Right hindlimb (tissue), 1 donor: ENCODE measurements at regions not wholly inside any gene's neighbourhood (a gene's known extent, or its start where the extent isn't known, plus 50 kb on each side); places are given as distances from the start of the nearest gene placed in this dataset.

Experiments used
- DNase-seq: peaks from one replicate; pipeline ENCODE4 v3.0.0-alpha.2; 2018

GRCh38 chr2:20150110-20150706 is 74.7 kb downstream of the SDC1 start:
- DNase-seq = no peak

GRCh38 chr2:20149703-20150030 is 75.3 kb downstream of the SDC1 start:
- no peak for DNase-seq

GRCh38 chr2:20148923-20149702 is 75.8 kb downstream of the SDC1 start:
- peak; percentile 22 for DNase-seq

DNA sequence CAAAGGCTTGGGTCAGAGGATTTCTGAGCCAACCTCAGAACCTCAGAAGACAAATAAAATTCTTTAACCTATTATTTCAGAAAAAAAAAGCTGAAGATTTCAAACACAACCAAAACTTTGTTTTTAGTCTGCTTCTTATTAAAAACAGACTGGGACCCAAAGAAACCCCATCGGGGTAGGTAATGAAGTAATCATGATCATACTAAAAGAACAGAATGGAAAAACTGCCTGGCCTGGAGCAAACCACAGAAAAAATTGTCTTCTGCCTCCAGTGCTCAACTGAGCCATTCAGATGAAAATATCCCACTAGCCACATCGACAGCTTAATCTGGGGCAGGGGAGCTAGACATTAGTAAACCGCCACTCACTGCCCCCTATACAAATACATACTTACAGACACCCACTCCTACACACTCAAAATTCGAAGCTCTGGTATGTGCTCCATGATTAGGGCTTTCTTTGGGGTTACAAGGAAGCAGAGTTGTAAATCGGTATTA is 76.5 kb downstream of the SDC1 start:
- DNase-seq = no peak

DNA sequence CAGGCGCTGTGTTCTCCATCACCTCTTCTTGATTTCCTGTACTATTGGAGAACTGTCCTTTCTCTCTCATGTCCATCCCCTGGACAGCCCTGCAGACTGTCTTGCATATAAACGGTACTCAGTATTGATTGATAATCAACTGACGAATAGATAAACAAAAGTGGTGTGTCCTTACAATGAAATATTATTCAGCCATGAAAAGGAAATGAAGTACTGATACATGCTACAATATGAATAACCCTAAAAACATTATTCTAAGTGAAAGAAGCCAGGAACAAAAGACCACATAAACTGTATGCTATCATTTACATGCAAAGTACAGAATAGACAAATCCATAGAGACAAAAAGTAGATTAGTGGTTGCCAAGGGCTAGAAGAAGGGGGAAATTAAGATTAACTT is 77.6 kb downstream of the SDC1 start:
- no peak for DNase-seq

GRCh38 chr2:20146401-20146800 is 78.5 kb downstream of the SDC1 start:
- DNase-seq = no peak

- no peak for DNase-seq
Measured at GRCh38 chr2:20145497-20146193, 79.3 kb downstream of the SDC1 start.

DNA sequence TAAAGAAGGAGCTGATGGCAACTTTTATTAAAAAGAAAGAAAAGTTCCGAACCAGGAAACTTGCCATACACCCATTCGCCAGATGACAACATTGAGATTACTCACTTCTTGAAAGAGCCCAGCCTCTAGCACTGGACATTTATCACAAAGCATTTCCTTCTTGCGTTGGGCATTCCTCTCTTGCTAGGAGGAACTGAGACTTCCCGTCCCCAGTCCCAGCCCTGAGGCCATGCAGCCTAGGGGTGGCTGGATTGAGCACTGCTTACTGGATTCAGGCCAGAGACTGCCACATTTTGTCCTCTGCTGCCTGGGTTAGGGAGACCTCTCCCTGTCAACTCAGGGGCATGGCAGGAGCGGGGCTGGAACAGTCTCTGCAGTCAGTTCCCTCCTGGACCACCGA is 80.1 kb downstream of the SDC1 start:
- no peak for DNase-seq

GRCh38 chr2:20144196-20144595 is 80.7 kb downstream of the SDC1 start:
- DNase-seq = no peak

GRCh38 chr2:20143263-20143662 is 81.7 kb downstream of the SDC1 start:
- DNase-seq = peak; percentile 12

- no peak for DNase-seq
Measured at GRCh38 chr2:20141806-20142205, 83.1 kb downstream of the SDC1 start.

DNA sequence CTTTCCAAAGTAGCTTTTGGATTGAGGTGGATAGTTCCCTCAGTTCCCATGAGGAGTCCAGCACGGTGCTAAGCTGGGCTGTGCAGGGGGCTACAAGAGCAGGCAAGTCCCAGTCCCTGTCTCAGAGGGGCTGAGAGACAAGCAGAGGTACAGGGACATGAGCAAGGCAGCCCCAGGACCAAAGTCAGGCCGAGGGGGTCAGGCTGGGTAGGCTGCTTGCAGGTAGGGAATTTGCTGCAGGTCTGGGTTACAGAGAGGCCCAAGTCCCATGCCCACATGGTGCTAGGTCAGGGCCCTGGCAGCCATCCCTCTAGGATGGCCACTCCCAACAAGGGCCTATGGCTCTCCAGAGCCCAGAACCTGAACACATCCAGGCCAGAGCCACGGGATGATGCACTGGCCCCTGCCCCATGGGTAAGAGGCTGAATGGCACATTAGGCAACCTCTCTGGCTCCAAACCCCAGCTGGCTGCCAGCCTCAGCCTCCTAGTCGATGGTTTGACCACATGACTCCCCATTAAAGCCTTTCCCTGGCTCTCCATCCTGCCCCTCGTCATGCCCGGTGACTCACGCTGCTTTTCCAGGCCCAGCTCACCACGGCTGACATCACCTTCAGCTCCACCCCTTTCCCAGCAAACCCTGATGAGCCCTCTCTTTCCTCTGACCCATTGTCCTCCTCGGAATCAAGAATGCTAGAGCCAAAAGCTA is 83.7 kb downstream of the SDC1 start:
- peak; percentile 43 for DNase-seq

DNA sequence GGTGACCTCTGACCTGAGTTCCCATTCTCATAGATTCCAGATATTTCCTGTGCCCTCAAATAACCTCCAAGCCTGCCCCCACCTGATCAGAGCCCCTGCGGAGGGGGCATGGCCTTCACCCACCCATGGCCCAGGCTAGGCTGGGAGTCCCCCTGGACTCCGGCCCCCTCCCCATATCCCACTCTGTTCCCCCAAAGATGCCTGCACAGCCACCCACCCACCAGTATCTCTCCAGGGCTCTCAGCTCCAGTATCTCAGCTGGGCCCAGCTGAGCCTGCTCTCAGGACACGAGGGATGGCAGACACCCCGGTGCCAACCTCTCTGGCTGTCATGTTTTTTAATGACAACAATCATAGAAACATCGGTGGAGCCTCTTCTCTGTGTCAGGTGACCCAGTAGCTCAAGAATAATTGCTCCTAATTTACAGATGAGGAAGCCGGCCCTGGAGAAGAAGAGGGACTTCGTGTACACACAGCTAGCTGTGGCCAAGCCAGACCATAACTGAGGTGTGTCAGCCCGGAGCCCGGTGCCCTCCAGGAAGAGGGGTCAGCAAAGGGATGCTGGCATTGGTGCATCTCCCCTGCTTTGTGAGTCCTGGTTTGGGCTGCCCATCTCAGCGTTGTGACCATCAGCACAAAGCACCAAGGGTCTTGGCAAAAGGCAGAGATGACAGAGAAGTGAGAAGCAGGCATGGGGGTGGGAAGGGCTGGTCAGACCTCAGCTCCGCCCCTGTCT is 84.4 kb downstream of the SDC1 start:
- DNase-seq = no peak

- no peak for DNase-seq
Measured at GRCh38 chr2:20139407-20140172, 85.3 kb downstream of the SDC1 start.

DNA sequence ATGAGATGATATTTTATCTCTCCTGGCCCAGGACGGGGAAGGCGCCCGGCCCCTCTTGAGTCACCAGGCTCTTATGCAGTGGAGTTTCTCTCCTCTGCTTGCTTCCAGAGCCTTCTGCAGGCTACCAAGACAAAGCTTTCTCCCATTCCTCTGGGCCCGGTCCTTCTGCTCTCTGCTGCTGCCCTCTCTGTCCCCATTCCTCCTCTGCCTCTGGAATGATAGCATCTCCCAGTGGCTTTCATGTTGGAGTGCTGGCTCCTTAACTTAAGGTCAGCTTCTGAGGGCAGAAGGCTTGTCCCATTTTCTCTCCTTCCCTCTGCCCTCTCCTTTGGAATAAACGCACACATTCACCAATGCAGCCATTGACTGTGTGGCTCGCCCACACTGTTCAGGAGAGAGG is 86.2 kb downstream of the SDC1 start:
- no peak for DNase-seq

DNA sequence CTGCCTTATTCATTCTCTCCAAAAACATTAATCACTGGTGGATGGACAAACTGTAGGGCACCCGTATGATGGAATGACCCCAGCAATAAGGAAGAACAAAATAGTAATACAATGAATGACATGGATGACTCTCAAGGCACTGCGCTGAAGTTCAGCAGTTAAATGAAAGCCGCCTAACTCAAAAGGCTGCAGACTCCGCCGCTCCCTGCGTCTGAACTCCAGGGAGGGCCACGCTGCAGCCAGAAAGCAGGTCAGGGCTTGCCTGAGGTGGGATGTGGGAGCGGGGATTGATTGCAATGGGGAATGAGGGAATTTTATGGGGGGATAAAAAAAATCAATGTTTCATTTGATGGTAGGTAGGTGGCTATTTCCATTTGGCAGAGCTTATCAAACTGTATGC is 86.5 kb upstream of the LAPTM4A start:
- no peak for DNase-seq

- DNase-seq = no peak
Measured at GRCh38 chr2:20137131-20137571, 85.7 kb upstream of the LAPTM4A start.

GRCh38 chr2:20136149-20136548 is 84.7 kb upstream of the LAPTM4A start:
- no peak for DNase-seq

DNA sequence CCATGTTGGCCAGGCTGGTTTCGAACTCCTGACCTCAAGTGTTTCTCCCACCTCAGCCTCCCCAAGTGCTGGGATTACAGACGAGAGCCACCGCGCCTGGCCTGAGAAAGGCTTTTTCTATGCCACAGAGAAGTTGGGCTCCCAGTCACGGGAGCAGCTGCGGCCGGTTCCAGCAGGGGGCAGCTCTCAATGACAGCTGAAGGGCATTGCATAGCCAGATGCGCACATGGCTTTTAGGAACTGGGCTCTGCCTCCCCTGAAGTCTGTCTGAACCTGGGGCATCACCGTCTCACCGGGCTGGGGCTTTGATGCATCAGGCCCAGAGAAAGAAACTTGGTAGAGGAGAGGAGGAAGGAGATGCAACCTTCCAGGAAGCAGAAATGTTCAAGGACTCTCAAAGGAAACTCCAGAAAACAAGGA is 84.2 kb upstream of the LAPTM4A start:
- peak; percentile 76 for DNase-seq

- peak; percentile 8 for DNase-seq
Measured at GRCh38 chr2:20132990-20133535, 81.6 kb upstream of the LAPTM4A start.
